ENCODE measurements at regions not wholly inside any gene's neighbourhood (a gene's known extent, or its start where the extent isn't known, plus 50 kb on each side); places are given as distances from the start of the nearest gene placed in this dataset.

DNA sequence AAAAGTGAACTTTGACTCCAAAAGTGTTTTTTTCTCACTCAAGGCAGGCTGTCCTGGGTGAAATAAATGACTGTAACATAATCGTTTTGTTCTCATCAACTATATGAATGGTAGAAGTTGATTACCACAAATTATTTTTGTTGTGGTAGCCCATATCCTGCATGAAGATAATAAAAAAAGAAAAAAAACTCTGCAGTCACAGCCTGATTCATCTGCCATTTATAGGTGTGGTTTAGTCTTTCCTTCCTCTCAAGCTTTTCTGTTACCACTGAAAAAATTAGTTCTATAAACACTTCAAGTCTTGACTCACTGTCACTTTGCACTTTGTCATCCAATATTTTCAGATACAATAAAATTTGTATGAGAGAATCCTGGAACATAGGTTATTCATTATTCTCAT is 522.0 kb downstream of the PLCL1 start:
- Histone ChIP-seq H3K27me3 (ENCODE audit: insufficient read depth) (peaks cover 2% of the 10 kb centered on the region; the same call in 1 of the 2 replicates), H3K4me1 (ENCODE audit: control insufficient read depth in 1 of 2, insufficient read depth in 2 of 2, low read depth in 1 of 2, low read length in 1 of 2) (no peaks in the 10 kb centered on the region), H3F3A (replicated peaks; ENCODE audit: insufficient read depth) (no peaks in the 10 kb centered on the region), H3K36me3 (replicated peaks in 1 of 2; ENCODE audit: control insufficient read depth in 1 of 2, insufficient read depth in 2 of 2, low read length in 1 of 2) (no peaks in the 10 kb centered on the region), H3K4me3 (ENCODE audit: low read depth in 2 of 2, low read length in 1 of 2) (no peak overlapping the region), H3K9me2 (no peaks in the 10 kb centered on the region), H4K20me1 (ENCODE audit: insufficient read depth) (no peaks in the 10 kb centered on the region), H3K4me2 (no peak overlapping the region), H3K9me3 (no peaks in the 10 kb centered on the region), H2AFZ (ENCODE audit: low read depth) (no peak overlapping the region), H3K27ac (ENCODE audit: low read depth in 2 of 2, low read length in 1 of 2) (no peak overlapping the region), H3K79me2 (ENCODE audit: insufficient read depth) (no peaks in the 10 kb centered on the region), H3K9ac (no peak overlapping the region)
- TF ChIP-seq, protein P1, sequence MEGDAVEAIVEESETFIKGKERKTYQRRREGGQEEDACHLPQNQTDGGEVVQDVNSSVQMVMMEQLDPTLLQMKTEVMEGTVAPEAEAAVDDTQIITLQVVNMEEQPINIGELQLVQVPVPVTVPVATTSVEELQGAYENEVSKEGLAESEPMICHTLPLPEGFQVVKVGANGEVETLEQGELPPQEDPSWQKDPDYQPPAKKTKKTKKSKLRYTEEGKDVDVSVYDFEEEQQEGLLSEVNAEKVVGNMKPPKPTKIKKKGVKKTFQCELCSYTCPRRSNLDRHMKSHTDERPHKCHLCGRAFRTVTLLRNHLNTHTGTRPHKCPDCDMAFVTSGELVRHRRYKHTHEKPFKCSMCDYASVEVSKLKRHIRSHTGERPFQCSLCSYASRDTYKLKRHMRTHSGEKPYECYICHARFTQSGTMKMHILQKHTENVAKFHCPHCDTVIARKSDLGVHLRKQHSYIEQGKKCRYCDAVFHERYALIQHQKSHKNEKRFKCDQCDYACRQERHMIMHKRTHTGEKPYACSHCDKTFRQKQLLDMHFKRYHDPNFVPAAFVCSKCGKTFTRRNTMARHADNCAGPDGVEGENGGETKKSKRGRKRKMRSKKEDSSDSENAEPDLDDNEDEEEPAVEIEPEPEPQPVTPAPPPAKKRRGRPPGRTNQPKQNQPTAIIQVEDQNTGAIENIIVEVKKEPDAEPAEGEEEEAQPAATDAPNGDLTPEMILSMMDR (IDR thresholded peaks at IDR 0.05): no peak
- TF ChIP-seq FOXM1 (IDR thresholded peaks at IDR 0.05; ENCODE audit: low read depth) (no peak), RXRA (IDR thresholded peaks at IDR 0.05; ENCODE audit: borderline replicate concordance, low read depth) (no peak), YY1 (IDR thresholded peaks at IDR 0.05; ENCODE audit: low read depth) (no peak), POLR2AphosphoS5 (IDR thresholded peaks at IDR 0.05; ENCODE audit: low read depth, low read length) (no peak), TEAD4 (IDR thresholded peaks at IDR 0.05; ENCODE audit: borderline replicate concordance, insufficient read depth) (no peak), EZH2phosphoT487 (IDR thresholded peaks at IDR 0.05; ENCODE audit: borderline replicate concordance, low read depth) (no peak), GABPA (IDR thresholded peaks at IDR 0.05; ENCODE audit: low read depth) (no peak), NRF1 (IDR thresholded peaks at IDR 0.05; ENCODE audit: low read depth, low read length) (no peak), SMC3 (IDR thresholded peaks at IDR 0.05; ENCODE audit: low read depth, low read length) (no peak), TCF12 (IDR thresholded peaks at IDR 0.05) (no peak), MXI1 (IDR thresholded peaks at IDR 0.05; ENCODE audit: low read depth, low read length) (no peak), MEF2A (IDR thresholded peaks at IDR 0.05; ENCODE audit: borderline replicate concordance, low read depth) (no peak), NFIC (IDR thresholded peaks at IDR 0.05; ENCODE audit: borderline replicate concordance) (no peak), TAF1 (IDR thresholded peaks at IDR 0.05; ENCODE audit: borderline replicate concordance, low read depth, low read length) (no peak), ELF1 (IDR thresholded peaks at IDR 0.05) (no peak), JUND (IDR thresholded peaks at IDR 0.05) (no peak), GATA2 (CRISPR knock-in tag; IDR thresholded peaks at IDR 0.05) (no peak), RCOR1 (IDR thresholded peaks at IDR 0.05; ENCODE audit: low read length) (no peak)
- TF ChIP-seq, protein P2, sequence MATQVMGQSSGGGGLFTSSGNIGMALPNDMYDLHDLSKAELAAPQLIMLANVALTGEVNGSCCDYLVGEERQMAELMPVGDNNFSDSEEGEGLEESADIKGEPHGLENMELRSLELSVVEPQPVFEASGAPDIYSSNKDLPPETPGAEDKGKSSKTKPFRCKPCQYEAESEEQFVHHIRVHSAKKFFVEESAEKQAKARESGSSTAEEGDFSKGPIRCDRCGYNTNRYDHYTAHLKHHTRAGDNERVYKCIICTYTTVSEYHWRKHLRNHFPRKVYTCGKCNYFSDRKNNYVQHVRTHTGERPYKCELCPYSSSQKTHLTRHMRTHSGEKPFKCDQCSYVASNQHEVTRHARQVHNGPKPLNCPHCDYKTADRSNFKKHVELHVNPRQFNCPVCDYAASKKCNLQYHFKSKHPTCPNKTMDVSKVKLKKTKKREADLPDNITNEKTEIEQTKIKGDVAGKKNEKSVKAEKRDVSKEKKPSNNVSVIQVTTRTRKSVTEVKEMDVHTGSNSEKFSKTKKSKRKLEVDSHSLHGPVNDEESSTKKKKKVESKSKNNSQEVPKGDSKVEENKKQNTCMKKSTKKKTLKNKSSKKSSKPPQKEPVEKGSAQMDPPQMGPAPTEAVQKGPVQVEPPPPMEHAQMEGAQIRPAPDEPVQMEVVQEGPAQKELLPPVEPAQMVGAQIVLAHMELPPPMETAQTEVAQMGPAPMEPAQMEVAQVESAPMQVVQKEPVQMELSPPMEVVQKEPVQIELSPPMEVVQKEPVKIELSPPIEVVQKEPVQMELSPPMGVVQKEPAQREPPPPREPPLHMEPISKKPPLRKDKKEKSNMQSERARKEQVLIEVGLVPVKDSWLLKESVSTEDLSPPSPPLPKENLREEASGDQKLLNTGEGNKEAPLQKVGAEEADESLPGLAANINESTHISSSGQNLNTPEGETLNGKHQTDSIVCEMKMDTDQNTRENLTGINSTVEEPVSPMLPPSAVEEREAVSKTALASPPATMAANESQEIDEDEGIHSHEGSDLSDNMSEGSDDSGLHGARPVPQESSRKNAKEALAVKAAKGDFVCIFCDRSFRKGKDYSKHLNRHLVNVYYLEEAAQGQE (IDR thresholded peaks at IDR 0.05; ENCODE audit: low read depth, low read length): no peak
- POLR2A ChIA-PET: no interaction called here
- 2% methylated on average over 1 of the region's 1 CpG for WGBS (ENCODE audit: low lambda C conversion rate)
- CTCF ChIA-PET: interaction anchor here (1.0 to 3.4 kb wide), 3 partner anchors 11 to 1414 kb away, joined by 3 to 14 read pairs (median 12); no protein-coding TSS in a partner anchor
- DNase-seq: no peak
